ENCODE measurements at regions not wholly inside any gene's neighbourhood (a gene's known extent, or its start where the extent isn't known, plus 50 kb on each side); places are given as distances from the start of the nearest gene placed in this dataset.

GRCh38 chr5:155380480-155380879, 366.9 kb downstream of the KIF4B start:
- no peak overlapping the region for H3K27ac ChIP-seq
- no peak for DNase-seq (ENCODE audit: low read depth, low spot score)

- DNase-seq (ENCODE audit: low read depth, low spot score) = no peak
- H3K27ac ChIP-seq = no peak overlapping the region
Observed at GRCh38 chr5:155381654-155382053, 368.1 kb downstream of the KIF4B start.

GRCh38 chr5:155389498-155389897, 375.9 kb downstream of the KIF4B start:
- DNase-seq (ENCODE audit: low read depth, low spot score) = no peak
- H3K27ac ChIP-seq = no peak overlapping the region

- DNase-seq (ENCODE audit: low read depth, low spot score) = no peak
- H3K27ac ChIP-seq = no peak overlapping the region
Observed at GRCh38 chr5:155394727-155395126, 381.2 kb downstream of the KIF4B start.

- DNase-seq (ENCODE audit: low read depth, low spot score) = peak; percentile 94
- peak overlapping the region; percentile 73 for H3K27ac ChIP-seq
Observed at GRCh38 chr5:155402927-155403640, 389.5 kb downstream of the KIF4B start.

GRCh38 chr5:155406815-155407214, 393.3 kb downstream of the KIF4B start:
- DNase-seq (ENCODE audit: low read depth, low spot score) = no peak
- H3K27ac ChIP-seq = no peak overlapping the region

GRCh38 chr5:155408465-155408864, 394.9 kb downstream of the KIF4B start:
- H3K27ac ChIP-seq = no peak overlapping the region

GRCh38 chr5:155416765-155417164, 403.2 kb downstream of the KIF4B start:
- peak; percentile 12 for DNase-seq (ENCODE audit: low read depth, low spot score)
- H3K27ac ChIP-seq = no peak overlapping the region

More at GRCh38 chr5:155408465-155408864, 394.9 kb downstream of the KIF4B start:
- DNase-seq (ENCODE audit: low read depth, low spot score) = no peak

- no peak overlapping the region for H3K27ac ChIP-seq
- no peak for DNase-seq (ENCODE audit: low read depth, low spot score)
Observed at GRCh38 chr5:155418960-155419579, 405.5 kb downstream of the KIF4B start.

GRCh38 chr5:155430192-155430591, 416.6 kb downstream of the KIF4B start:
- DNase-seq (ENCODE audit: low read depth, low spot score) = no peak
- H3K27ac ChIP-seq = no peak overlapping the region

GRCh38 chr5:155434267-155434666, 420.7 kb downstream of the KIF4B start:
- H3K27ac ChIP-seq = no peak overlapping the region
- DNase-seq (ENCODE audit: low read depth, low spot score) = no peak

- DNase-seq (ENCODE audit: low read depth, low spot score) = no peak
- no peak overlapping the region for H3K27ac ChIP-seq
Observed at GRCh38 chr5:155434681-155435080, 421.1 kb downstream of the KIF4B start.

- no peak overlapping the region for H3K27ac ChIP-seq
- DNase-seq (ENCODE audit: low read depth, low spot score) = no peak
Observed at GRCh38 chr5:155441849-155442248, 428.3 kb downstream of the KIF4B start.

- no peak overlapping the region for H3K27ac ChIP-seq
- DNase-seq (ENCODE audit: low read depth, low spot score) = no peak
Observed at GRCh38 chr5:155451106-155451505, 437.6 kb downstream of the KIF4B start.

GRCh38 chr5:155455791-155456514, 442.4 kb downstream of the KIF4B start:
- DNase-seq (ENCODE audit: low read depth, low spot score) = no peak
- H3K27ac ChIP-seq = no peak overlapping the region

- no peak for DNase-seq (ENCODE audit: low read depth, low spot score)
- no peak overlapping the region for H3K27ac ChIP-seq
Observed at GRCh38 chr5:155459889-155460500, 446.4 kb downstream of the KIF4B start.

- H3K27ac ChIP-seq = no peak overlapping the region
- DNase-seq (ENCODE audit: low read depth, low spot score) = no peak
Observed at GRCh38 chr5:155460501-155460931, 447.0 kb downstream of the KIF4B start.

- no peak for DNase-seq (ENCODE audit: low read depth, low spot score)
- no peak overlapping the region for H3K27ac ChIP-seq
Observed at GRCh38 chr5:155461304-155461703, 447.7 kb downstream of the KIF4B start.

- DNase-seq (ENCODE audit: low read depth, low spot score) = no peak
- no peak overlapping the region for H3K27ac ChIP-seq
Observed at GRCh38 chr5:155466851-155467250, 453.3 kb downstream of the KIF4B start.

- no peak overlapping the region for H3K27ac ChIP-seq
- DNase-seq (ENCODE audit: low read depth, low spot score) = no peak
Observed at GRCh38 chr5:155471027-155471426, 457.5 kb downstream of the KIF4B start.

GRCh38 chr5:155472780-155473179, 459.2 kb downstream of the KIF4B start:
- H3K27ac ChIP-seq = no peak overlapping the region
- DNase-seq (ENCODE audit: low read depth, low spot score) = no peak
